ENCODE measurements at regions not wholly inside any gene's neighbourhood (a gene's known extent, or its start where the extent isn't known, plus 50 kb on each side); places are given as distances from the start of the nearest gene placed in this dataset.

GRCh38 chr14:83535444-83535843 lies 1994.5 kb upstream of the FLRT2 start:
- H3K27ac ChIP-seq (ENCODE audit: low read depth in 2 of 2, low read length in 2 of 2) = no peak overlapping the region
- H3K36me3 ChIP-seq (ENCODE audit: control insufficient read depth in 2 of 3, insufficient read depth in 3 of 3, low read length in 3 of 3) = no peaks in the 10 kb centered on the region
- no peak for TF ChIP-seq CTCF (IDR thresholded peaks at IDR 0.05; ENCODE audit: borderline replicate concordance, extremely low read depth, insufficient read depth)
- no peaks in the 10 kb centered on the region for H3K4me1 ChIP-seq (ENCODE audit: control insufficient read depth in 2 of 3, insufficient read depth in 2 of 3, low read depth in 1 of 3, low read length in 3 of 3)
- no peak overlapping the region for H3K9ac ChIP-seq (ENCODE audit: low read length in 3 of 3)
- DNase-seq (no peak), FAIRE-seq (no peak)
- intact Hi-C loops (cut with DNase I) = no loop called here
- H3K9me3 ChIP-seq (ENCODE audit: control insufficient read depth in 2 of 3, insufficient read depth in 1 of 3, low read length in 3 of 3) = no peaks in the 10 kb centered on the region
- H3K27me3 ChIP-seq (ENCODE audit: control insufficient read depth, insufficient read depth, low read length) = no peaks in the 10 kb centered on the region
- H3K4me3 ChIP-seq (ENCODE audit: low read length in 3 of 3) = no peak overlapping the region

- H3K27me3 ChIP-seq (ENCODE audit: control insufficient read depth, insufficient read depth, low read length) = no peaks in the 10 kb centered on the region
- FAIRE-seq (no peak), DNase-seq (no peak)
- no peak overlapping the region for H3K4me3 ChIP-seq (ENCODE audit: low read length in 3 of 3)
- intact Hi-C loops (cut with DNase I) = no loop called here
- no peaks in the 10 kb centered on the region for H3K9me3 ChIP-seq (ENCODE audit: control insufficient read depth in 2 of 3, insufficient read depth in 1 of 3, low read length in 3 of 3)
- no peak for TF ChIP-seq CTCF (IDR thresholded peaks at IDR 0.05; ENCODE audit: borderline replicate concordance, extremely low read depth, insufficient read depth)
- no peaks in the 10 kb centered on the region for H3K4me1 ChIP-seq (ENCODE audit: control insufficient read depth in 2 of 3, insufficient read depth in 2 of 3, low read depth in 1 of 3, low read length in 3 of 3)
- no peak overlapping the region for H3K27ac ChIP-seq (ENCODE audit: low read depth in 2 of 2, low read length in 2 of 2)
- no peaks in the 10 kb centered on the region for H3K36me3 ChIP-seq (ENCODE audit: control insufficient read depth in 2 of 3, insufficient read depth in 3 of 3, low read length in 3 of 3)
- no peak overlapping the region for H3K9ac ChIP-seq (ENCODE audit: low read length in 3 of 3)
Measured at GRCh38 chr14:83541147-83541546, 1988.8 kb upstream of the FLRT2 start.

DNA sequence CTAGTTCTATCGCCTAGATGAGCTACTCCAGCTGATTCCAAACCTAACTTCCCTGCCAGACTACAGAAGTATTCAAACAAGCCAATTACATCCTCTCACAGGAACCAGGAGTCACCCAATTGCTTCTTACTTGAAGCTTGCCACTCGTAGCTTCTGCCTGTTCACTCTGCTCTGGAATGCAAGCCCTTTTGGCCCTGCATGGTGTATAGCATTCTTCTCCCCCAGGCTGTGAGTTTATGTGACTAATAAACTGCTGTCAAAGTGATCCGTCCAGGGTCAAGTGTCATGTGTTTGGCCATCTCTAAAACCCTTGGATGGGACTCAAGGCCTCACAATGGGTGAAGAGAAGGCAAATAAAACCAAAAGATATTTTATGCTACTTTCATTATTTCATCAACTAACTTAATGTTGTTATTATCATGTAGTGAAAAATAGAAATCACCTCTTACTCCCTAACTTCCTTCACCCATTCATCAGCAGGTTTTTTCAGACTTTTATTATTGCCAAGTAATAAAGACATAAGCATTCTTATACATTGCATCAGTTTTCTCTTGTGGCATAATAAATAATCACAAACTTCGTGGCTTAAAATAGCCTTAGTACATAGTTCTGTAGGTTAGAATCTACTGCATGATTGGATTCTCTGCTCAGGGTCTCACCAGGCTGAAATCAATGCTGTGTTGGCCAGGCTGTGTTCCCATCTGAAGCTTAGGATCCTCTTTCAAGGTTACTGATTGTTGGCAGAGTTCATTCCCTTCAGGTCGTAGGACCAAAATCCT lies 1981.7 kb upstream of the FLRT2 start:
- Histone ChIP-seq H3K27ac (ENCODE audit: low read depth in 2 of 2, low read length in 2 of 2) (no peak overlapping the region), H3K4me1 (ENCODE audit: control insufficient read depth in 2 of 3, insufficient read depth in 2 of 3, low read depth in 1 of 3, low read length in 3 of 3) (no peaks in the 10 kb centered on the region), H3K36me3 (ENCODE audit: control insufficient read depth in 2 of 3, insufficient read depth in 3 of 3, low read length in 3 of 3) (no peaks in the 10 kb centered on the region), H3K27me3 (ENCODE audit: control insufficient read depth, insufficient read depth, low read length) (no peaks in the 10 kb centered on the region), H3K9me3 (ENCODE audit: control insufficient read depth in 2 of 3, insufficient read depth in 1 of 3, low read length in 3 of 3) (no peaks in the 10 kb centered on the region), H3K4me3 (ENCODE audit: low read length in 3 of 3) (no peak overlapping the region), H3K9ac (ENCODE audit: low read length in 3 of 3) (no peak overlapping the region)
- FAIRE-seq (no peak), DNase-seq (peak in 3 of 5 donors; percentile 15 to 72 (median 46))
- intact Hi-C loops (cut with DNase I) = no loop called here
- no peak for TF ChIP-seq CTCF (IDR thresholded peaks at IDR 0.05; ENCODE audit: borderline replicate concordance, extremely low read depth, insufficient read depth)

- H3K27me3 ChIP-seq (ENCODE audit: control insufficient read depth, insufficient read depth, low read length) = no peaks in the 10 kb centered on the region
- no peak overlapping the region for H3K4me3 ChIP-seq (ENCODE audit: low read length in 3 of 3)
- H3K27ac ChIP-seq (ENCODE audit: low read depth in 2 of 2, low read length in 2 of 2) = no peak overlapping the region
- no peaks in the 10 kb centered on the region for H3K36me3 ChIP-seq (ENCODE audit: control insufficient read depth in 2 of 3, insufficient read depth in 3 of 3, low read length in 3 of 3)
- no peaks in the 10 kb centered on the region for H3K4me1 ChIP-seq (ENCODE audit: control insufficient read depth in 2 of 3, insufficient read depth in 2 of 3, low read depth in 1 of 3, low read length in 3 of 3)
- H3K9ac ChIP-seq (ENCODE audit: low read length in 3 of 3) = no peak overlapping the region
- no peak for TF ChIP-seq CTCF (IDR thresholded peaks at IDR 0.05; ENCODE audit: borderline replicate concordance, extremely low read depth, insufficient read depth)
- FAIRE-seq = no peak
- intact Hi-C loops (cut with DNase I) = no loop called here
- DNase-seq = no peak
- no peaks in the 10 kb centered on the region for H3K9me3 ChIP-seq (ENCODE audit: control insufficient read depth in 2 of 3, insufficient read depth in 1 of 3, low read length in 3 of 3)
Measured at GRCh38 chr14:83556065-83556464, 1973.9 kb upstream of the FLRT2 start.

Data from kidney (tissue), 13 donors.